H9 (cell line): ENCODE measurements at regions not wholly inside any gene's neighbourhood (a gene's known extent, or its start where the extent isn't known, plus 50 kb on each side); places are given as distances from the start of the nearest gene placed in this dataset.

Source experiments
- DNase-seq: peaks from one replicate; pipeline ENCODE4 v3.0.0-alpha.2; 2017
- H2AFZ ChIP-seq: one replicate; pipeline ENCODE4 v1.6.1; 2013; ENCODE audit warnings: mild to moderate bottlenecking, low read length, control low read depth, moderate library complexity
- H2AK5ac ChIP-seq: 2 replicates; pipeline ENCODE4 v1.6.1; 2013; ENCODE audit warnings: low read length, control low read depth, mixed read lengths; ENCODE audit not compliant: insufficient read length
- H2BK120ac ChIP-seq: one replicate; pipeline ENCODE4 v1.6.1; 2013; ENCODE audit warnings: low read depth, mild to moderate bottlenecking, low read length, control low read depth, inconsistent platforms; ENCODE audit not compliant: poor library complexity, severe bottlenecking
- H2BK12ac ChIP-seq: 2 replicates; pipeline ENCODE4 v1.6.1; 2013; ENCODE audit warnings: low read length, control low read depth, mixed read lengths, low read depth; ENCODE audit not compliant: insufficient read length
- H2BK15ac ChIP-seq: 2 replicates; pipeline ENCODE4 v1.6.1; 2013; ENCODE audit warnings: low read depth, low read length, control low read depth
- H2BK20ac ChIP-seq: one replicate; pipeline ENCODE4 v1.6.1; 2013; ENCODE audit warnings: low read depth, mild to moderate bottlenecking, low read length, control low read depth, inconsistent platforms; ENCODE audit not compliant: poor library complexity, severe bottlenecking
- H2BK5ac ChIP-seq: 2 replicates; pipeline ENCODE4 v1.6.1; 2013; ENCODE audit warnings: low read length, control low read depth, mixed read lengths; ENCODE audit not compliant: insufficient read length
- H3K14ac ChIP-seq: 2 replicates; pipeline ENCODE4 v1.6.1; 2013; ENCODE audit warnings: low read length, control low read depth; ENCODE audit not compliant: insufficient read depth
- H3K18ac ChIP-seq: 2 replicates; pipeline ENCODE4 v1.6.1; 2013; ENCODE audit warnings: low read depth, mild to moderate bottlenecking, mixed read lengths, low read length, control low read depth; ENCODE audit not compliant: insufficient read length
- H3K23ac ChIP-seq: 2 replicates; pipeline ENCODE4 v1.6.1; 2013; ENCODE audit warnings: low read length, control low read depth, mixed read lengths, low read depth; ENCODE audit not compliant: insufficient read length
- H3K23me2 ChIP-seq: 2 replicates; pipeline ENCODE4 v1.6.1; 2013; ENCODE audit warnings: low read depth, mild to moderate bottlenecking, mixed read lengths, low read length, control low read depth; ENCODE audit not compliant: insufficient read length, poor library complexity, severe bottlenecking
- H3K27ac ChIP-seq: 2 replicates; pipeline ENCODE4 v1.5.1; 2013; ENCODE audit warnings: low read length, control low read depth, mixed read lengths, low read depth; ENCODE audit not compliant: insufficient read length
- H3K27me3 ChIP-seq: 2 replicates; pipeline ENCODE4 v1.6.1; 2013; ENCODE audit warnings: low read length, control low read depth, inconsistent platforms; ENCODE audit not compliant: insufficient read depth
- H3K4ac ChIP-seq: 2 replicates; pipeline ENCODE4 v1.6.1; 2013; ENCODE audit warnings: low read depth, mild to moderate bottlenecking, control low read depth, inconsistent platforms, low read length, moderate library complexity
- H3K4me1 ChIP-seq: 2 replicates; pipeline ENCODE4 v1.6.1; 2013; ENCODE audit warnings: low read length, control low read depth, inconsistent platforms; ENCODE audit not compliant: insufficient read depth
- H3K4me2 ChIP-seq: 2 replicates; pipeline ENCODE4 v1.6.1; 2013; ENCODE audit warnings: low read length, control low read depth, mixed read lengths; ENCODE audit not compliant: insufficient read length, insufficient read depth
- H3K56ac ChIP-seq: 2 replicates; pipeline ENCODE4 v1.6.1; 2013; ENCODE audit warnings: low read depth, mild to moderate bottlenecking, mixed read lengths, low read length, control low read depth; ENCODE audit not compliant: insufficient read length
- H3K79me1 ChIP-seq: 2 replicates; pipeline ENCODE4 v1.6.1; 2013; ENCODE audit warnings: low read depth, mild to moderate bottlenecking, moderate library complexity, low read length, control low read depth, inconsistent platforms; ENCODE audit not compliant: insufficient read depth, poor library complexity, severe bottlenecking
- H3K79me2 ChIP-seq: 2 replicates; pipeline ENCODE4 v1.6.1; 2013; ENCODE audit warnings: low read length, control low read depth, inconsistent platforms; ENCODE audit not compliant: insufficient read depth
- H3K9ac ChIP-seq: 2 replicates; pipeline ENCODE4 v1.6.1; 2013; ENCODE audit warnings: low read length, control low read depth, mixed read lengths; ENCODE audit not compliant: insufficient read length; ENCODE audit errors: extremely low read depth
- H3K9me3 ChIP-seq: one replicate; pipeline ENCODE4 v1.6.1; 2013; ENCODE audit warnings: low read depth, low read length, inconsistent platforms; ENCODE audit not compliant: control insufficient read depth
- H3T11ph ChIP-seq: one replicate; pipeline ENCODE4 v1.6.1; 2013; ENCODE audit warnings: mild to moderate bottlenecking, low read length, control low read depth, inconsistent platforms
- H4K20me1 ChIP-seq: one replicate; pipeline ENCODE4 v1.6.1; 2013; ENCODE audit not compliant: control insufficient read depth, insufficient read length, insufficient read depth
- H4K5ac ChIP-seq: 2 replicates; pipeline ENCODE4 v1.6.1; 2013; ENCODE audit warnings: low read depth, mild to moderate bottlenecking, mixed read lengths, low read length, control low read depth; ENCODE audit not compliant: insufficient read length
- H4K8ac ChIP-seq: replicated peaks from 2 replicates; pipeline ENCODE4 v1.6.1; 2013; ENCODE audit warnings: low read length, control low read depth, mixed read lengths, low read depth; ENCODE audit not compliant: insufficient read length
- H4K91ac ChIP-seq: 2 replicates; pipeline ENCODE4 v1.6.1; 2013; ENCODE audit warnings: low read depth, mild to moderate bottlenecking, moderate library complexity, mixed read lengths, low read length, control low read depth; ENCODE audit not compliant: insufficient read length
- H3K27ac Mint-ChIP-seq, 3 experiments: 2 replicates in 2 of 3; 3 replicates in 1 of 3; pipeline ENCODE4 v1.8.0; 2020 to 2021; ENCODE audit warnings: mixed read lengths in 3 of 3, mild to moderate bottlenecking in 1 of 3, moderate library complexity in 1 of 3
- H3K27me3 Mint-ChIP-seq: 2 replicates; pipeline ENCODE4 v1.8.0; 2021; ENCODE audit warnings: low read depth, mild to moderate bottlenecking, moderate library complexity, mixed read lengths
- H3K36me3 Mint-ChIP-seq, 3 experiments: 2 replicates in 2 of 3; 3 replicates in 1 of 3; pipeline ENCODE4 v1.8.0; 2020 to 2021; ENCODE audit warnings: low read depth in 3 of 3, mixed read lengths in 3 of 3; ENCODE audit not compliant: insufficient read depth in 1 of 3
- H3K4me1 Mint-ChIP-seq, 2 experiments: 2 replicates each; pipeline ENCODE4 v1.8.0; 2020; ENCODE audit warnings: mixed read lengths in 2 of 2
- H3K4me3 Mint-ChIP-seq, 2 experiments: 2 replicates in 1 of 2; 3 replicates in 1 of 2; pipeline ENCODE4 v1.8.0; 2020 to 2021; ENCODE audit warnings: mild to moderate bottlenecking in 2 of 2, mixed read lengths in 2 of 2, moderate library complexity in 1 of 2
- H3K9me3 Mint-ChIP-seq, 2 experiments: 2 replicates in 1 of 2; 3 replicates in 1 of 2; pipeline ENCODE4 v1.8.0; 2020; ENCODE audit warnings: mild to moderate bottlenecking in 2 of 2, mixed read lengths in 2 of 2, moderate library complexity in 1 of 2
- CTCF ChIP-seq: fragments of 200-600 bp; sonication (generic); conservative IDR thresholded peaks from 3 replicates; pipeline ENCODE4 v1.8.0; 2021; ENCODE audit warnings: antibody characterized with exemption, mild to moderate bottlenecking
- WGBS: extraction: QIAGEN DNeasy Blood & Tissue Kit; methylation state at CpG from one replicate; pipeline ENCODE4 v1.1.7; 2013; ENCODE audit warnings: missing lambda C conversion rate, low lambda C conversion rate, mixed read lengths; ENCODE audit not compliant: insufficient read length; ENCODE audit errors: extremely low coverage; 5-methylcytosine and 5-hydroxymethylcytosine counted together

DNA sequence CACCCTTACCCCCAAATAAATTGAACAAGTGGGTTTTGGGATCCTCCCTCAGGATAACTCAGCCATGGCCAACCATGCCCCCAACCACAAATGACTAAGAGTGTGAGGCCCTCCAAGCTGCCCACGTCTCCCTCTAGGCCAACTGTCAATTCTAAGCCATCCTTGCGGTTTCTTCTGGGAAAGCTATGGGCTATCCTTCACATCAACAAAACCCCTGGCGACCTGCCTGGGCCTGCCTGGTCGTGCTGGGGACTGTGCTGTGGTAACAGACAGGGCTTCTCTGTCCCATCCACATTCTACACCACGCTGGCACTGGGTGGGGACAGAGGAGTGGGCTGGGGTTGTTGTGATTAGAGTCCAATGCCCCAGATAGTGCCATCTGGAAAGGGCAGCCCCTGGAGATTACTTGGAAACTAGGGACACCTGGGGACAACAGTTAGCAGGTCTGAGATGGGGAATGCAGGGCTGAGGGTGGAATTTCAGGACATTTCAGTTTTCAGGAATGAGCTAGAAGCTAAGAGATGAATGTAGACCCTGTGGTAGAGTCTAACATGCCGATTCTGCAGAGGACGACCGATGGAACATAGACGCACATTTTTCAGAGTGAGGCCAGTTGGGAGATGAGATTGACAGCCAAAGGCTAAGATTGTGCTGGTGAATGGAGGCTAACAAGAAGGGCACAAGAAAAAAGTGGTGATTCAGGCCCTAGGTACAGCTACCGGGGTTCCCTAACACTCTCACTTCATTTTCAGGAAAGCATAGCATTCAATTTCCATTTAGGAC is 131.9 kb downstream of the RASSF10 start:
- Histone ChIP-seq H3K23me2 (no peaks in the 10 kb centered on the region), H2AK5ac (no peak overlapping the region), H3K79me1 (no peaks in the 10 kb centered on the region), H3K4me2 (no peak overlapping the region), H3K27me3 (no peaks in the 10 kb centered on the region), H3K4ac (no peak overlapping the region), H2BK20ac (no peak overlapping the region), H2BK15ac (no peak overlapping the region), H2AFZ (no peak overlapping the region), H2BK12ac (no peak overlapping the region), H4K91ac (no peak overlapping the region), H2BK120ac (no peak overlapping the region), H2BK5ac (no peak overlapping the region), H4K20me1 (no peaks in the 10 kb centered on the region), H3K18ac (no peak overlapping the region), H3T11ph (no peak overlapping the region), H4K5ac (no peak overlapping the region), H3K14ac (peak overlapping the region; percentile 13; the same call in 1 of the 2 replicates), H3K79me2 (no peaks in the 10 kb centered on the region), H3K9me3 (no peaks in the 10 kb centered on the region), H3K23ac (no peak overlapping the region), H3K27ac (no peak overlapping the region), H3K4me1 (peaks cover 4% of the 10 kb centered on the region; the same call in 1 of the 2 replicates), H3K56ac (no peak overlapping the region), H3K9ac (no peak overlapping the region), H4K8ac (no peak overlapping the region)
- H3K4me3 Mint-ChIP-seq: no peak overlapping the region
- H3K9me3 Mint-ChIP-seq: peaks cover 0 to 3% of the 10 kb centered on the region in 2 experiments; a peak in 2 of 5 replicates
- peaks cover 2% of the 10 kb centered on the region; the same call in 1 of the 2 replicates for H3K27me3 Mint-ChIP-seq
- no peak for DNase-seq
- H3K27ac Mint-ChIP-seq: peak overlapping the region in 1 of 3 experiments; percentile 45; a peak in 2 of 7 replicates
- peaks cover 7 to 12% of the 10 kb centered on the region in 2 experiments for H3K4me1 Mint-ChIP-seq
- no peaks in the 10 kb centered on the region; a peak in 1 of 7 replicates for H3K36me3 Mint-ChIP-seq
- TF ChIP-seq CTCF: no peak
- WGBS: no CpG with 5 or more reads among the region's 10 CpGs
